ENCODE measurements at regions not wholly inside any gene's neighbourhood (a gene's known extent, or its start where the extent isn't known, plus 50 kb on each side); places are given as distances from the start of the nearest gene placed in this dataset.
"Not testable (repeated sequence)": the region's sequence is repeated elsewhere in the genome, so short reads cannot be mapped to it uniquely, and the experiment has no call there.

- intact Hi-C loops (cut with DNase I): no loop called here
- WGBS: 86% methylated on average over 3 of the region's 3 CpGs
- peaks cover 0 to 20% (median 11%) of the 10 kb centered on the region in 4 donors for H3K4me1 ChIP-seq
Observed at GRCh38 chr6:121694389-121694788, 258.9 kb downstream of the GJA1 start.

GRCh38 chr6:121694801-121695251 lies 259.4 kb downstream of the GJA1 start:
- Histone ChIP-seq H3K36me3 (no peaks in the 10 kb centered on the region), H3K4me3 (no peak overlapping the region), H3K27ac (replicated peaks in 1 of 4) (no peak overlapping the region), H3K9me3 (no peaks in the 10 kb centered on the region), H3K4me1 (peaks cover 0 to 20% (median 11%) of the 10 kb centered on the region in 4 donors), H3K27me3 (no peaks in the 10 kb centered on the region)
- intact Hi-C loops (cut with DNase I): no loop called here
- WGBS: 69% methylated on average over 3 of the region's 3 CpGs
- no peak for DNase-seq (ENCODE audit: extremely low spot score)
- TF ChIP-seq POLR2AphosphoS5 (IDR thresholded peaks at IDR 0.05): no peak
- TF ChIP-seq, protein P1, sequence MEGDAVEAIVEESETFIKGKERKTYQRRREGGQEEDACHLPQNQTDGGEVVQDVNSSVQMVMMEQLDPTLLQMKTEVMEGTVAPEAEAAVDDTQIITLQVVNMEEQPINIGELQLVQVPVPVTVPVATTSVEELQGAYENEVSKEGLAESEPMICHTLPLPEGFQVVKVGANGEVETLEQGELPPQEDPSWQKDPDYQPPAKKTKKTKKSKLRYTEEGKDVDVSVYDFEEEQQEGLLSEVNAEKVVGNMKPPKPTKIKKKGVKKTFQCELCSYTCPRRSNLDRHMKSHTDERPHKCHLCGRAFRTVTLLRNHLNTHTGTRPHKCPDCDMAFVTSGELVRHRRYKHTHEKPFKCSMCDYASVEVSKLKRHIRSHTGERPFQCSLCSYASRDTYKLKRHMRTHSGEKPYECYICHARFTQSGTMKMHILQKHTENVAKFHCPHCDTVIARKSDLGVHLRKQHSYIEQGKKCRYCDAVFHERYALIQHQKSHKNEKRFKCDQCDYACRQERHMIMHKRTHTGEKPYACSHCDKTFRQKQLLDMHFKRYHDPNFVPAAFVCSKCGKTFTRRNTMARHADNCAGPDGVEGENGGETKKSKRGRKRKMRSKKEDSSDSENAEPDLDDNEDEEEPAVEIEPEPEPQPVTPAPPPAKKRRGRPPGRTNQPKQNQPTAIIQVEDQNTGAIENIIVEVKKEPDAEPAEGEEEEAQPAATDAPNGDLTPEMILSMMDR (IDR thresholded peaks at IDR 0.05): no peak
- TF ChIP-seq EP300 (IDR thresholded peaks at IDR 0.05): no peak
- no peak for TF ChIP-seq POLR2A (IDR thresholded peaks at IDR 0.05; ENCODE audit: low read depth)

More at GRCh38 chr6:121694389-121694788, 258.9 kb downstream of the GJA1 start:
- TF ChIP-seq EP300 (IDR thresholded peaks at IDR 0.05): no peak
- TF ChIP-seq POLR2A (IDR thresholded peaks at IDR 0.05; ENCODE audit: low read depth): no peak
- TF ChIP-seq, protein P1 (IDR thresholded peaks at IDR 0.05): no peak
- no peak for TF ChIP-seq POLR2AphosphoS5 (IDR thresholded peaks at IDR 0.05)
- no peak overlapping the region for H3K4me3 ChIP-seq
- H3K27ac ChIP-seq (replicated peaks in 1 of 4): no peak overlapping the region
- no peaks in the 10 kb centered on the region for H3K36me3 ChIP-seq
- no peak for DNase-seq (ENCODE audit: extremely low spot score)
- H3K9me3 ChIP-seq: no peaks in the 10 kb centered on the region
- H3K27me3 ChIP-seq: no peaks in the 10 kb centered on the region

DNA sequence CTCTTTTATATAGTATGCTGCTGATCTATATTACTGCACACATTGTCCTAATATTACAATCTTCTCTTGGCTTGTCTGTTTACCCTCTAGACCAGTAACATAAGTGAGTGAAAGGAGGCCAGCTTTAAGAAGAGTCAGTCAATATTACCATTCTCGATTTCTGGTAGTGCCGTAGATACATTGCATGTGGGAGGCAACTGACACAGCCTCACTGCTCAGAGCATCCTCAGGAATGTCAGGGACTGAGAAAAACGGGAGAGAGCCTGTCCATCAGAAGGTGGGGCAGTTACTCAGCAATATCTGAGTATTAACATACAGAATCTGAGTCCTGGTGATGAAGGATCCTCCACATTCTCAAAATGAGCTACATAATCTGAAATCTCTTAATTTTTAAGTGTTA lies 259.9 kb downstream of the GJA1 start:
- no peaks in the 10 kb centered on the region for H3K36me3 ChIP-seq
- no peak for DNase-seq (ENCODE audit: extremely low spot score)
- TF ChIP-seq EP300 (IDR thresholded peaks at IDR 0.05) (no peak), POLR2A (IDR thresholded peaks at IDR 0.05; ENCODE audit: low read depth) (no peak), POLR2AphosphoS5 (IDR thresholded peaks at IDR 0.05) (no peak)
- TF ChIP-seq, protein P1 (IDR thresholded peaks at IDR 0.05): no peak
- no peak overlapping the region for H3K4me3 ChIP-seq
- 61% methylated on average over 3 of the region's 3 CpGs for WGBS
- no peaks in the 10 kb centered on the region for H3K9me3 ChIP-seq
- H3K27ac ChIP-seq (replicated peaks in 1 of 4): no peak overlapping the region
- H3K4me1 ChIP-seq: peaks cover 0 to 20% (median 11%) of the 10 kb centered on the region in 4 donors
- no peaks in the 10 kb centered on the region for H3K27me3 ChIP-seq
- intact Hi-C loops (cut with DNase I): no loop called here

DNA sequence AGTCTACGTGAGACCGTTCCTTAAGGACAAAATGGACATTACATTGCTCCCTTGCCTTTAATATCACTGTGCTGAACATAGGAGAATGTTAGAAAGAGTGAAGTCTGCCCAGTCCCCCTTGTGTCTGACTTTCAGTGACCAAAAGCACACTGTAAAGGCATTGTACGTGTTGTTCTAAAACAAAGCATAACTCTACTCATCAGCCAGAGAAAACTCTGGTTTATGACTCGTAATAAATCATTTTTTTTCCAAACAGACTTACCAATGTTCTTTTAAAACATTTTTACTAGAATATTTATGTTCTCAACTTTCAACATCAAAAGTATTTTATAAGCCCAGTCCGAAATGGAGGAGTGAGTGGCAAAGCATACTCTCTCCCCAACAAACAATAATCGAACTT lies 262.5 kb downstream of the GJA1 start:
- Histone ChIP-seq H3K4me1 (peaks cover 0 to 6% (median 3%) of the 10 kb centered on the region in 4 donors), H3K27me3 (no peaks in the 10 kb centered on the region), H3K36me3 (no peaks in the 10 kb centered on the region), H3K27ac (replicated peaks in 1 of 4) (no peak overlapping the region), H3K4me3 (no peak overlapping the region), H3K9me3 (no peaks in the 10 kb centered on the region)
- DNase-seq (ENCODE audit: extremely low spot score): no peak
- intact Hi-C loops (cut with DNase I): no loop called here
- TF ChIP-seq POLR2AphosphoS5 (IDR thresholded peaks at IDR 0.05) (no peak), EP300 (IDR thresholded peaks at IDR 0.05) (no peak)
- TF ChIP-seq, protein P1 (IDR thresholded peaks at IDR 0.05): no peak
- WGBS: 54% methylated on average over 6 of the region's 6 CpGs

DNA sequence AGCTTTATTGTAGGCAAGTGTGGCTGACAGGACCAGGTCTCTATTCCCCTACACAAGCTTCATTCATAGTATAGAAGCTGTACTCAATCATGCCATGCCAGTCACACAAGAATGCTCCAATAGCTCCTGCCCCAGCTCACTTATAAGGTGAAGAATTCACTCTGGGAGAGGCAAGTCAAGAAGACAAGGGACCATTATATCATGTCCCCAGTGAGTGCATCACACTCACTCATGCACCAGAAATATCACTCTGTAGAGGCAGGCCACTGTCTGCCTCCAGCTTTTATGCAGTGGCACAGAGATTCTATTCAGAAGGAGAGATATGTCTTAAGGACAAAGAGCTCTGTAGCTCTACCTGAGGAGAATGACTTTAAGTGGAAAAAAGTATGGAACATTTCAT lies 263.2 kb downstream of the GJA1 start:
- H3K4me1 ChIP-seq: peaks cover 0 to 6% (median 3%) of the 10 kb centered on the region in 4 donors
- no peak for DNase-seq (ENCODE audit: extremely low spot score)
- H3K9me3 ChIP-seq: no peaks in the 10 kb centered on the region
- TF ChIP-seq POLR2A (IDR thresholded peaks at IDR 0.05; ENCODE audit: low read depth) (no peak), EP300 (IDR thresholded peaks at IDR 0.05) (no peak), POLR2AphosphoS5 (IDR thresholded peaks at IDR 0.05) (no peak)
- TF ChIP-seq, protein P1 (IDR thresholded peaks at IDR 0.05): no peak
- H3K36me3 ChIP-seq: no peaks in the 10 kb centered on the region
- H3K27me3 ChIP-seq: no peaks in the 10 kb centered on the region
- H3K27ac ChIP-seq (replicated peaks in 1 of 4): no peak overlapping the region
- intact Hi-C loops (cut with DNase I): no loop called here
- H3K4me3 ChIP-seq: no peak overlapping the region

DNA sequence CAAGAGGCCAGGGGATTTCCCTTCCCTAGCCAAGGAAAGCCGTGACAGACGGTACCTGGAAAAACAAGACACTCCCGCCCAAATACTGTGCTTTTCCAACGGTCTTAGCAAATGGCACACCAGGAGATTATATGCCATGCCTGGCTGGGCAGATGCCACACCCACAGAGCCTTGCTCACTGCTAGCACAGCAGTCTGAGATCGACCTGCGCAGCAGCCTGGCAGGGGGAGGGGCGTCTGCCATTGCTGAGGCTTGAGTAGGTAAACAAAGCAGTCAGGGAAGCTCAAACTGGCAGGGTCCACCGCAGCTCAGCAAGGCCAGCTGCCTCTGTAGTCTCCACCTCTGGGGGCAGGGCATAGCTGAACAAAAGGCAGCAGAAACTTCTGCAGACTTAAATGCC lies 267.7 kb downstream of the GJA1 start:
- WGBS: 84% methylated on average over 7 of the region's 8 CpGs
- H3K4me3 ChIP-seq; H3K27me3 ChIP-seq; H3K27ac ChIP-seq (replicated peaks in 1 of 4); intact Hi-C loops (cut with DNase I); H3K9me3 ChIP-seq; DNase-seq (ENCODE audit: extremely low spot score); H3K36me3 ChIP-seq; H3K4me1 ChIP-seq: not testable (repeated sequence)
